ENCODE measurements at regions not wholly inside any gene's neighbourhood (a gene's known extent, or its start where the extent isn't known, plus 50 kb on each side); places are given as distances from the start of the nearest gene placed in this dataset.
A peak's percentile ranks its signal among the peaks of the same experiment; 100 is the strongest.
"Not testable (repeated sequence)": the region's sequence is repeated elsewhere in the genome, so short reads cannot be mapped to it uniquely, and the experiment has no call there.

GRCh38 chr18:75735291-75735690, 307.8 kb upstream of the SMIM21 start:
- Histone ChIP-seq H3K9me3 (ENCODE audit: control insufficient read depth in 1 of 2, low read length in 2 of 2) (no peaks in the 10 kb centered on the region), H3K4me1 (ENCODE audit: insufficient read depth, low read length) (no peaks in the 10 kb centered on the region), H3K36me3 (ENCODE audit: insufficient read depth, low read length) (no peaks in the 10 kb centered on the region), H3K27ac (ENCODE audit: low read depth, low read length) (no peak overlapping the region), H3K4me3 (ENCODE audit: low read length in 2 of 2) (no peak overlapping the region), H3K27me3 (ENCODE audit: insufficient read depth, low read length) (no peaks in the 10 kb centered on the region)
- H3K27ac Mint-ChIP-seq: no peak overlapping the region
- no peaks in the 10 kb centered on the region for H3K4me1 Mint-ChIP-seq
- H3K36me3 Mint-ChIP-seq: peaks cover 2 to 3% of the 10 kb centered on the region in 2 donors
- CTCF ChIA-PET (ENCODE audit: partially characterized antibody): no interaction called here
- POLR2A ChIA-PET (ENCODE audit: partially characterized antibody): no interaction called here
- peaks cover 0 to 28% (median 14%) of the 10 kb centered on the region in 8 donors for H3K9me3 Mint-ChIP-seq
- H3K4me3 Mint-ChIP-seq: no peak overlapping the region
- no peak for DNase-seq
- intact Hi-C loops (cut with micrococcal nuclease): no loop called here
- H3K27me3 Mint-ChIP-seq: peaks cover 0 to 3% of the 10 kb centered on the region in 2 donors

- no peak overlapping the region for H3K27ac Mint-ChIP-seq
Observed at GRCh38 chr18:75730249-75730648, 302.7 kb upstream of the SMIM21 start.

GRCh38 chr18:75728621-75729020, 301.1 kb upstream of the SMIM21 start:
- peak overlapping the region in 1 of 8 donors; percentile 42 for H3K4me3 Mint-ChIP-seq
- intact Hi-C loops (cut with micrococcal nuclease): loop anchor here (5.0 kb wide), 1 partner anchor 1076 kb away; no protein-coding TSS in a partner anchor
- Histone ChIP-seq H3K27ac (ENCODE audit: low read depth, low read length) (no peak overlapping the region), H3K27me3 (ENCODE audit: insufficient read depth, low read length) (no peaks in the 10 kb centered on the region), H3K4me3 (ENCODE audit: low read length in 2 of 2) (no peak overlapping the region), H3K9me3 (ENCODE audit: control insufficient read depth in 1 of 2, low read length in 2 of 2) (no peaks in the 10 kb centered on the region), H3K36me3 (ENCODE audit: insufficient read depth, low read length) (no peaks in the 10 kb centered on the region), H3K4me1 (ENCODE audit: insufficient read depth, low read length) (no peaks in the 10 kb centered on the region)
- peaks cover 0 to 5% (median 0%) of the 10 kb centered on the region in 8 donors for H3K9me3 Mint-ChIP-seq
- no peaks in the 10 kb centered on the region for H3K4me1 Mint-ChIP-seq
- DNase-seq: no peak
- POLR2A ChIA-PET (ENCODE audit: partially characterized antibody): no interaction called here
- H3K36me3 Mint-ChIP-seq: no peaks in the 10 kb centered on the region
- H3K27me3 Mint-ChIP-seq: peaks cover 12 to 13% of the 10 kb centered on the region in 2 donors
- CTCF ChIA-PET (ENCODE audit: partially characterized antibody): no interaction called here
- no peak overlapping the region for H3K27ac Mint-ChIP-seq

More at GRCh38 chr18:75730249-75730648, 302.7 kb upstream of the SMIM21 start:
- Histone ChIP-seq H3K27me3 (ENCODE audit: insufficient read depth, low read length) (no peaks in the 10 kb centered on the region), H3K4me1 (ENCODE audit: insufficient read depth, low read length) (no peaks in the 10 kb centered on the region), H3K27ac (ENCODE audit: low read depth, low read length) (no peak overlapping the region), H3K4me3 (ENCODE audit: low read length in 2 of 2) (no peak overlapping the region), H3K36me3 (ENCODE audit: insufficient read depth, low read length) (no peaks in the 10 kb centered on the region), H3K9me3 (ENCODE audit: control insufficient read depth in 1 of 2, low read length in 2 of 2) (no peaks in the 10 kb centered on the region)
- H3K36me3 Mint-ChIP-seq: no peaks in the 10 kb centered on the region
- H3K4me1 Mint-ChIP-seq: no peaks in the 10 kb centered on the region
- H3K4me3 Mint-ChIP-seq: no peak overlapping the region
- intact Hi-C loops (cut with micrococcal nuclease): no loop called here
- peaks cover 12 to 13% of the 10 kb centered on the region in 2 donors for H3K27me3 Mint-ChIP-seq
- DNase-seq: no peak
- ChIA-PET POLR2A (ENCODE audit: partially characterized antibody) (no interaction called here), CTCF (ENCODE audit: partially characterized antibody) (no interaction called here)
- H3K9me3 Mint-ChIP-seq: peaks cover 0 to 4% (median 2%) of the 10 kb centered on the region in 8 donors

- no peaks in the 10 kb centered on the region for H3K36me3 ChIP-seq (ENCODE audit: insufficient read depth, low read length)
- H3K27me3 Mint-ChIP-seq: peaks cover 12 to 13% of the 10 kb centered on the region in 2 donors
- H3K9me3 ChIP-seq (ENCODE audit: control insufficient read depth in 1 of 2, low read length in 2 of 2): no peaks in the 10 kb centered on the region
- intact Hi-C loops (cut with micrococcal nuclease): loop anchor here (5.0 kb wide), 1 partner anchor 1075 kb away; no protein-coding TSS in a partner anchor
- H3K27ac Mint-ChIP-seq: no peak overlapping the region
- no peaks in the 10 kb centered on the region for H3K27me3 ChIP-seq (ENCODE audit: insufficient read depth, low read length)
- H3K36me3 Mint-ChIP-seq: no peaks in the 10 kb centered on the region
- H3K27ac ChIP-seq (ENCODE audit: low read depth, low read length): no peak overlapping the region
- H3K4me1 ChIP-seq (ENCODE audit: insufficient read depth, low read length): no peaks in the 10 kb centered on the region
- POLR2A ChIA-PET (ENCODE audit: partially characterized antibody): no interaction called here
- no peaks in the 10 kb centered on the region for H3K4me1 Mint-ChIP-seq
- H3K9me3 Mint-ChIP-seq: peaks cover 0 to 6% (median 0%) of the 10 kb centered on the region in 8 donors
- DNase-seq: peak in 2 of 5 donors; percentile 5 to 6
- no peak overlapping the region for H3K4me3 ChIP-seq (ENCODE audit: low read length in 2 of 2)
- H3K4me3 Mint-ChIP-seq: no peak overlapping the region
- CTCF ChIA-PET (ENCODE audit: partially characterized antibody): no interaction called here
Observed at GRCh38 chr18:75727456-75727855, 300.0 kb upstream of the SMIM21 start.

- Histone ChIP-seq H3K36me3 (ENCODE audit: insufficient read depth, low read length) (no peaks in the 10 kb centered on the region), H3K27me3 (ENCODE audit: insufficient read depth, low read length) (no peaks in the 10 kb centered on the region), H3K27ac (ENCODE audit: low read depth, low read length) (no peak overlapping the region), H3K4me3 (ENCODE audit: low read length in 2 of 2) (no peak overlapping the region), H3K9me3 (ENCODE audit: control insufficient read depth in 1 of 2, low read length in 2 of 2) (no peaks in the 10 kb centered on the region), H3K4me1 (ENCODE audit: insufficient read depth, low read length) (no peaks in the 10 kb centered on the region)
- DNase-seq: no peak
- no peaks in the 10 kb centered on the region for H3K4me1 Mint-ChIP-seq
- H3K4me3 Mint-ChIP-seq: no peak overlapping the region
- intact Hi-C loops (cut with micrococcal nuclease): no loop called here
- CTCF ChIA-PET (ENCODE audit: partially characterized antibody): interaction anchor here (0.8 kb wide), 1 partner anchor 47 kb away, joined by 3 read pairs; no protein-coding TSS in a partner anchor
- H3K36me3 Mint-ChIP-seq: no peaks in the 10 kb centered on the region
- POLR2A ChIA-PET (ENCODE audit: partially characterized antibody): no interaction called here
- H3K9me3 Mint-ChIP-seq: peaks cover 0 to 8% (median 3%) of the 10 kb centered on the region in 8 donors
- H3K27me3 Mint-ChIP-seq: peaks cover 9 to 10% of the 10 kb centered on the region in 2 donors
- no peak overlapping the region for H3K27ac Mint-ChIP-seq
Observed at GRCh38 chr18:75723521-75724340, 296.2 kb upstream of the SMIM21 start.

- no peak overlapping the region for H3K27ac ChIP-seq (ENCODE audit: low read depth, low read length)
- peaks cover 0 to 4% (median 2%) of the 10 kb centered on the region in 8 donors for H3K9me3 Mint-ChIP-seq
- no peak overlapping the region for H3K4me3 Mint-ChIP-seq
- no peaks in the 10 kb centered on the region for H3K27me3 ChIP-seq (ENCODE audit: insufficient read depth, low read length)
- no peaks in the 10 kb centered on the region for H3K4me1 ChIP-seq (ENCODE audit: insufficient read depth, low read length)
- POLR2A ChIA-PET (ENCODE audit: partially characterized antibody): no interaction called here
- DNase-seq: no peak
- no peaks in the 10 kb centered on the region for H3K36me3 ChIP-seq (ENCODE audit: insufficient read depth, low read length)
- no peak overlapping the region for H3K4me3 ChIP-seq (ENCODE audit: low read length in 2 of 2)
- H3K27ac Mint-ChIP-seq: no peak overlapping the region
- no peaks in the 10 kb centered on the region for H3K4me1 Mint-ChIP-seq
- H3K36me3 Mint-ChIP-seq: no peaks in the 10 kb centered on the region
- intact Hi-C loops (cut with micrococcal nuclease): no loop called here
- H3K27me3 Mint-ChIP-seq: no peaks in the 10 kb centered on the region
- CTCF ChIA-PET (ENCODE audit: partially characterized antibody): no interaction called here
- H3K9me3 ChIP-seq (ENCODE audit: control insufficient read depth in 1 of 2, low read length in 2 of 2): no peaks in the 10 kb centered on the region
Observed at GRCh38 chr18:75714766-75715165, 287.3 kb upstream of the SMIM21 start.

- POLR2A ChIA-PET (ENCODE audit: partially characterized antibody); H3K9me3 Mint-ChIP-seq; H3K4me3 ChIP-seq (ENCODE audit: low read length in 2 of 2); H3K36me3 ChIP-seq (ENCODE audit: insufficient read depth, low read length); H3K27ac Mint-ChIP-seq; H3K4me1 ChIP-seq (ENCODE audit: insufficient read depth, low read length); H3K27me3 ChIP-seq (ENCODE audit: insufficient read depth, low read length); H3K9me3 ChIP-seq (ENCODE audit: control insufficient read depth in 1 of 2, low read length in 2 of 2); H3K27ac ChIP-seq (ENCODE audit: low read depth, low read length); DNase-seq; H3K27me3 Mint-ChIP-seq; H3K4me3 Mint-ChIP-seq; H3K36me3 Mint-ChIP-seq; intact Hi-C loops (cut with micrococcal nuclease); CTCF ChIA-PET (ENCODE audit: partially characterized antibody); H3K4me1 Mint-ChIP-seq: not testable (repeated sequence)
Observed at GRCh38 chr18:75712124-75712867, 284.8 kb upstream of the SMIM21 start.
